CD4-positive, alpha-beta T cell treated with Interleukin-12 subunit alpha and Interleukin-12 subunit beta, for 1 hour (primary cell): ENCODE measurements at regions not wholly inside any gene's neighbourhood (a gene's known extent, or its start where the extent isn't known, plus 50 kb on each side); places are given as distances from the start of the nearest gene placed in this dataset.
"Not testable (repeated sequence)": the region's sequence is repeated elsewhere in the genome, so short reads cannot be mapped to it uniquely, and the experiment has no call there.

Experiments
- DNase-seq: peaks from one replicate; pipeline ENCODE4 v3.0.0-alpha.2; 2020

DNA sequence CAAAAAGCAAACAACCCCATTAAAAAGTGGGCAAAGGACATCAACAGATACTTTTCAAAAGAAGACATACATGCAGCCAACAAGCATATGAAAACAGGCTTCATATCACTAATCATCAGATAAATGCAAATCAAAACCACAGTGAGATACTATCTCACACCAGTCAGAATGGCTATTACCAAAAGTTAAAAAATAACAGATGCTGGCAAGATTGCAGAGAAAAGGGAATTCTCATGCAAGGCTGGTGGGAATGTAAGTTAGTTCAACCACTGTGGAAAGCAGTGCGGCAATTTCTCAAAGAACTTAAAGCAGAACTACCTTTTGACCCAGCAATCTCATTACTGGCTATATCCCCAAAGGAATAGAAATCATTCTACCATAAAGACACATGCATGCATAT lies 260.8 kb downstream of the C11orf87 start:
- DNase-seq = not testable (repeated sequence)

DNA sequence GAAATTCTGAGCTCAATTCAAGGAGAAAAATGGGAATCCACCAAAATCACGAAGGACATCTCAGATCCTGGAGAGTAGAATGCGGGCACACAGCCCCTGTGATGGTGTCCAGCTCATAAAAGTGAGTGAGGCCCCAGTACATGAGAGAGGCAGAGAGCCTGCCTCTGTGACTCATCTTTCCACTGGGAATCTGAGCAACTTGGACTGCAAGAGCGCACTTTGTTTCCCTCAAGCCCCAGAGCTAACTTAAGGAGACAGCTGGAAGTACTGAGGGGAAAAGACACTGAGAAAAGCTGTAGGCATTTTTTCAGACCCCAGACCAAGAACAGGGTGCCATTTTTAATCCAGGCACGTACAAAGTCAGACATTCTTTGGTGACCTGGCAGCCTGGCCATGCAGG lies 273.7 kb downstream of the C11orf87 start:
- no peak for DNase-seq

DNA sequence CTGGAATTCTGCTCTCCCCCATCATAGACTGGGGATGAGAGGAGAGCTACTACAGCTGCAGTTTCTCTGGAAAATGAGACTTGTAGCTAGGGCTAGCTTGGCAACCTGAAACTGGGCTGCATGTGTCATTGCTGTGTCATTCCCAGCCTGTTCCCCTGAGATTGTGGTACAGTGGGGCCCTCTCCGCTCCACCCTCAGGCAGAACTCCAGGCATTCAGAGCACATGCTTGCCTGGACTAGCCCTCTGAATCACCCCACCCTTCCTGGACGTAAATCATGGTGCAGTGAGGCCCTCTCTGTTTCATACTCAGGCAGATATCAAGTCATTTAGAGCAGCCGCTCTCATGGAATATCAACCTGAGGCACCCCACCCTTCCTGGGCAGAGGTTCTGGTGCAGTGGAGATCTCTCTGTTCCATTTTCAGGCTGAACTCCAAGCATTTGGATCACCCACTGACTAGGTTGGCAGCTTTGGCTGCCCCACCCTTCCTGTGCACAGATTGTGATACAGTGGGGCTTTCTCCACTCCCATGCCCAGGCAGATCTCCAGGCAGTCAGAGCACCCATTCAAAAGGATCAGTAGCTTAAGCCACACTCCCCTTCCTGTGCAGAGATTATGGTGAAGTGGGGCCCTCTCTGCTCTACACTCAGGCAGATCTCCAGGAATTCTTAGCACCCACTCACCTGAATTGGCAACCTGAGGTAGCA lies 274.4 kb downstream of the C11orf87 start:
- no peak for DNase-seq

DNA sequence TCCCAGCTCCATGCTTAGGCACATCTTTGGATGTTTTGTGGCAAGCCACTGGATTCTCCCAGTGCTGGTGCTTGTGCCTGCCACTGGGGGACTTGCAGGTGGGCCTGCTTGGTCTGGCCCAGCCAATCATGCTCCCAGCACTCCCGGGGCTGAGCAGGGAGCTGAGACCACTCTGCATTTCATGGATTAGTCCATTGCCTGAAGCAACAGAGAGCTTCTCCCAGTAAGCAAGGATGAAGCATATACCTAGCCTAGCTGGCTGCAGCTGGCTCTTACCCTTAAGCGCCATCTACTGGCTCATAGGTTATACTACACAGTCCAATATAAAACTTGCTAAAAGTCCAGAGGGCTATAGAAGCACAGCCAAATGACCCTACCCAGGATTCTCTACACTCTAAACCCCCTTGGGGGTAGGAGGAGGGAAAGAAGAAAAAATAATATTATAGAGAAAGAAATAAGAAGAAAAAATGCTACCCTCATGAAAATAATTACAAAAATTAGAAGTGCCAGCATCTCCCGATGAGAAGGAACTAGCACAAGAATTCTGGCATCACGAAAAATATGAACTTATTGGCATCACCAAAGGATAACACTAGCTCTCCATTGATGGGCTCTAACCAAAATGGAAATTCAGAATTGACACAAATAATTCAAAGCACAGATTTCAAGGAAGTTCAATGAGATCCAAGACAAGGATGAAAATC lies 275.3 kb downstream of the C11orf87 start:
- DNase-seq = peak; percentile 1

DNA sequence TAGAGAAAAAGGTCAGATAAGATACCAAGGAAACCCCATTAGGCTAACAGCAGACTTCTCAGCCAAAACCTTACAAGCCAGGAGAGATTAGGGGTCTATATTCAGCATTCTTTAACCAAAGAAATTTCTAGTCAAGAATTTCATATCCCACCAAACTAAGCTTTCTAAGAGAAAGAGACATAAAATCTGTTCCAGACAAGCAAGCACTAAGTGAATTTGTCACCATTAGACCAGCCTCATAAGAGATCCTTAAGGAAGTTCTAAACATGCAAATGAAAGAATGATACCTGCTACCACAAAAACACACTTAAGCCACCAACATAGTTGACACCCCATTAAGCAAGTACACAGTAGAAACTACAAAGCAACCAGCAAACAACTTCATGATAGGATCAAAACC lies 276.2 kb downstream of the C11orf87 start:
- no peak for DNase-seq

DNA sequence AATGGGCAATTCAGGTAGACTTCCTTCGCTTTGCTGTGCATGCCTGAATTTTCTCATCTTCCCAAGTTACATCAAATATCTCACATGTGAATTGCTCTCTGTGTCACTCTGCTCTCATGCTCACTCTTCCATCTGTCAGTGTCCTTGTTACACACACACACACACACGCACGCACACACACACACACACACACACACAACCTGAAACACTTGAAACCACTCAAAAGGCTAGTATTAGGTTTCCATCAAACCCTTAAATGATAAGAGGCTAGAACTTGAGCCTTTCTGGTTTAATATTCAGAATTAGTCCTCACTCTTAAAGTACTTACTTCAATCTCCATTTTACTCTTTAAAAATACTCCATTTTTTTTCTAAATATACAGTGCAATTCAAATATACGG lies 282.4 kb downstream of the C11orf87 start:
- DNase-seq = no peak

DNA sequence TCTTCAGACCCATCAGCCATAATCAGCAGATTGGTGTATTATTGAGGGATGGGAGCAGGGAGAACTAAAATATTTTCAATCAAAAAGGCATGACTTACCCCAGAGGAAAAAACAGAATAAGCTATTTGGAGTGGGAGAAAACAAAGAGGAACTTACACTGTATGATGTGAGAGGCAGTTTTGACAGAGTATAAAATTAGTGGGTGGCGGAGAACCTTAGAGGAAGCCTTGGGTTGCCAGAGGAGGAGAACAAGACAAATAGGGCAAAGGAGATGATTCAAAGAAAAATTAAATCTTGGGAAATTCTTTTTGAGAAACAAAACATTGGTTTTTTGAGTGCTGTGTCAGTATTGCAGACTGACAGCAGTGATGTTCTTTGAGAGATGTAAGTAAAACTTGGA lies 285.0 kb downstream of the C11orf87 start:
- DNase-seq = no peak

DNA sequence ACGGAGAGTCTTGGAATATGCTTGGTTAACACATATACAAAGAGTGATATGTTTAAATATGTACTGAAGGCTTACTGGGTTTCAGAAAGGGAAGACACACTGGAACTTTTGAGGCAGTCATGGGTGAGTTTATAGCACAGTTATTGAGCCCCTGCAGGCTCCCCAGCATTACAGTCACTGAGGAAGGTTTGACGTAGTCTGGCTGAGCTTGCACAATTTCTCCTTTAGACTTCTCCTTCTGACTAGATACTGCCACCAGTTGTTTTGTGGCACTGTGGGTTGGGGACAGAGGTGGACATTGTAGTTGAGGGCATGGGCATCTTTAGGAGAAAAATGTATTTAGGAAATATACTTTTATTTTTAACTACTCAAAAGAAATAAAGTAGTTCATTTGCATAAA lies 285.4 kb downstream of the C11orf87 start:
- no peak for DNase-seq

DNA sequence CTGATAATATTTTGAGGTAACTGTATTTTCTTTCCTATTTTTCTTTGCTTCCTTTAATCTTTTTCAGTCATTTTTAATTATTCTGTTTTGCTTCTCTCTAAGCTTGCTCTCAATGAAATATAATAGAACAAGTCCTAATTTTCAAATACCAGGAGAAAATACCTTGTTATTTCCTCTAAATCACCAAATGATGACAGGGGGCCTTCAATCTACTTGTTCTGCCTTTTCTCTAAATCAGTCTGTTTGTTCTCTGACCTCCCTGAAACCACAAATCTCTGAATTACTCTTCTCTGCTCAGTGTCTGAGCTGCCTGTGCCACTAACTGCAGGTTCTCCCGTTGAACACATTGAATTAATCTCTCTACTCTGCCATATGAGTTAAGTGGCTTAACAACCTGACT lies 286.2 kb downstream of the C11orf87 start:
- no peak for DNase-seq

DNA sequence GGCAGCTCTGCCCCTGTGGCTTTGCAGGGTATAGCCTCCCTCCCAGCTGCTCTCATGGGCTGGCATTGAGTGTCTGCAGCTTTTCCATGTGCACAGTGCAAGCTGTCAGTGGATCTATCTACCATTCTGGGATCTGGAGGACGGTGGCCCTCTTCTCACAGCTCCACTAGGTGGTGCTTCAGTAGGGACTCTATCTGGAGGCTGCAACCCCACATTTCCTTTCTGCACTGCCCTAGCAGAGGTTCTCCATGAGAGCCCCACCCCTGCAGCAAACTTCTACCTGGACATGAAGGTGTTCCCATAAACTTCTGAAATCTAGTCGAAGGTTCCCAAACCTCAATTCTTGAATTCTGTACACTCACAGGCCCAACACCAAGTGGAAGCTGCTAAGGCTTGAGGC lies 292.5 kb downstream of the C11orf87 start:
- DNase-seq = not testable (repeated sequence)

DNA sequence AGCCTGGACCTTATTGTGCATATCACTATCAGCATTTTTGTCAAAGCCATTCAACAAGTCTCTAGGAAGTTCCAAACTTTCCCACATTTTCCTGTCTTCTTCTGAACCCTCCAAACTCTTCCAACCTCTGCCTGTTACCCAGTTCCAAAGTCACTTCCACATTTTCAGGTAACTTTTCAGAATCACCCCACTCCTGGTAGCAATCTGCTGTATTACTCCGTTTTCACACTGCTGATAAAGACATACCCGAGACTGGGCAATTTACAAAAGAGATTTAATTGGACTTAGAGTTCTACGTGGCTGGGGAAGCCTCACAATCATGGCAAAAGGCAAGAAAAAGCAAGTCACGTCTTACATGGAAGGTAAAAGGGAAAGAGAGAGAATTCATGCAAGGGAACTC lies 293.4 kb downstream of the C11orf87 start:
- not testable (repeated sequence) for DNase-seq

DNA sequence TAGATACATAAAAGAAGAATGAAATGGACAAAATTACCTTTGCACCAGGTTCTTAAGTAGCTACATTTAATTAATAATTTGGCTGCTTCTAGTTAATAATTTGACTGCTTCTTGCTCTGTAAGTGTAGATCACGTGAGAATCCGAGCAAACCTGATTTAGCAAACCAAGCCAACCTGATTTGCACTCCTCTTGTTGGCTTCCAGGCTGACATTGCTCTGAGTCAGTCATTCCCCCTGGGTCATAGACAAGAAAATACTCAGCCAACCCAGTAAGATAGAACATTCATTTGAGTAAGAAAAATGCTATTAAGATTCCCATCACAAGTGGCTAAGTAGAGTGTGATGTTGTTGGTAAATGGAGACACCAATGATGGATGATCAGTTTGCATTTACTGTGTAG lies 304.1 kb downstream of the C11orf87 start:
- no peak for DNase-seq

DNA sequence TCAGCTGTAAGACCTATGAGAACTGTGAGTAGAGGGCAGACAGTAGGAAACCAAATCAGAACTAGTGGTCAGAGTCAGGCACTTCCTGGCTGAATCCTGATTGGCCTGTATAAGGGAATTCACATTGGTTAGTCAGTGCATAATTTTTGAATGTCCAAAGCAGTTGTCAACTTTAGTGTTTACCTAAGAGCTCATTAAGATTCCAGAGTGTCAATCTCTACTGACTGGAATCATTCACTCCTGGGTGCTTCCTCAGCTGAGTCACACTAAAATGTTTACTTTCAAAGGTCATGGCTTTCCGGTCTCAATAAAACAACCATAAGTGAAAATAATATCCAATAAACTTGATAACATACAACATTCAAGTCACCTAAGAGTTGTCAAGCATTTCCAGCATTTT lies 306.1 kb downstream of the C11orf87 start:
- DNase-seq = no peak

DNA sequence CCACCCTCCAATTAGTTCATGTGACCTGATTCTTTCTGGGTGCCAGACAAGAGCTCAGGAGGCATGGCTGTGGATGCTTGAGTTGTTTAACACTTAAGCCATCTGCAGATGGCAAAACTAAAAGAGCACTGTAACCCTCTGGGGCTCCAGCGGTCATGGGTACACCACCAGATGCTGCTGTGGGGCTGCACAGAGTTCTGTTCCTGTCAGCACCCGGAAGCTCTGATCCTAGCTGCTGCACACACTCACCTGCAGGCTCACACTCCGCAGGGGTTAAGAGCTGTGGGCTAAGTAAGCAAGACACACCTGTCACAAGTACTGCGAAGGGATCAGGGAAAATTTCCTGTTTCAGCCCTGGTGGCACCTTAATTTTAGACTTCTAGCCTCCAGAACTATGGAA lies 307.8 kb downstream of the C11orf87 start:
- no peak for DNase-seq

DNA sequence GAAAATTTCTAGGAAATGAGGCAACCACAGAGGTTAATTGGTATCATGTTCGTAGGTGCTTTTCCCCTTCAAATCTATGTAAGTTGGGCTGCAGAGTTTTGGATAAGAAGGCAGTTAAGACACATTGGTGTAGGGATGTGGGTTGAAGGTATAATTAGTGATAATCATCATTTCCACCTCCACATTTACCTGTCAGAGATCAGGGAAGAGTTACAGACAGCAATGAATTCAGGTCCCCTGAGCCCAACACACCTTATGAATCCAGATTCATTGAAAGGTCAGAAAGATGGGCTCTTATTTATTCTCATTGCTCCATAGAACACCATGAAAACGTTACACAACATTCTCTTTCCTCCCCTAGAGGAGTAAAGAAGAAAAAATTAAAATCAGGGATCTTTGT lies 308.7 kb downstream of the C11orf87 start:
- DNase-seq = no peak

DNA sequence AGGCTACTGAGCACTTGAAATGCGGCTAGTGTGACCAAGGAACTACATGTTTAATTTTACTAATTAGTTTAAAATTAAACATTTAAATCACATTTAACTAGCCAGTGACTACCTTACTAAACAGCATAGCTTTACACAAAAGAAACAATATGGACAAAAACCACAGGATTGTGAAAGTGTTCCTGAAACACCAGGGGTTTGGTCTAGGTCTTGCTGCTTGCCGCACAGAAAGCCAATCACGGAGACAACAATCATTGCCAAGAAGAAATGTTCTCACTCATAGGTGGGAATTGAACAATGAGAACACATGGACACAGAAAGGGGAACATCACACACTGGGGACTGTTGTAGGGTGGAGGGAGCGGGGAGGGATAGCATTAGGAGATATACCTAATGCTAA lies 309.5 kb downstream of the C11orf87 start:
- DNase-seq = no peak

DNA sequence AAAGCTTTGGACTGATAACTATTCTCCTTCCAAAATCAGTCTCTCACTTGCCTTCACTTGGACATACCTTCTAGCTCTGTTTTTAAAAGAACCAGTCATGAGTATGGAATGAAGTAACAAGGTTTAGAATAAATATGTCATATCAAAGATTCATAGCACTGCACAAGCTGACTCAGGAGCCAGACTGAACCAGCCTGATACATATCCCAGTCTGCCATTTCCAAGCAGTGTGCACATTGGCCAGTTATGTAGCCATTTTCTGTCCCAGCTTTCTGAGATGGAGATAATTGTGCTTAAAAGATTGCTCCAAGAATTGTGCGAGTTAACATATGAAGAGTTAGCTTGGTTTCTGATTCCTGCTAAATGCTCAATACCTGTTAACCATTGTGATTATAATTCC lies 311.3 kb downstream of the C11orf87 start:
- no peak for DNase-seq

DNA sequence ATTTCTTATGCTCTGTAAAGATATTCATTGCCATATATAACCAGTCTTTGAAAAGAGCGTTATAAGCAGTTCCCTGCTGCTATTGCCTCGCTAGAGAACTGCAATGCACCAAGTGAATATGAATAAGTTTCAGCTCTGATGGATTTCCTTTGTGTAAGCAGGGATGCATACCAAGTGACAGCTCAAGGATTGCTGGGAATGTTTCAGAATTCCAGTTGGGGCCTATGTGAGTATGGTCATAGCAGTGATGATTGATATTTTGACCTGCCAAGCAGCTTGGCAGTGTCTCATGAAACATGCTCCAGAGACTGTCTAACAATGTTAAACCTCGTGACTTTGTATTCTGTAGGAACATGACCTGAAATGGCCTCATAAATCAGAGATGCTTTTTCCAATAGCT lies 312.6 kb downstream of the C11orf87 start:
- DNase-seq = no peak

DNA sequence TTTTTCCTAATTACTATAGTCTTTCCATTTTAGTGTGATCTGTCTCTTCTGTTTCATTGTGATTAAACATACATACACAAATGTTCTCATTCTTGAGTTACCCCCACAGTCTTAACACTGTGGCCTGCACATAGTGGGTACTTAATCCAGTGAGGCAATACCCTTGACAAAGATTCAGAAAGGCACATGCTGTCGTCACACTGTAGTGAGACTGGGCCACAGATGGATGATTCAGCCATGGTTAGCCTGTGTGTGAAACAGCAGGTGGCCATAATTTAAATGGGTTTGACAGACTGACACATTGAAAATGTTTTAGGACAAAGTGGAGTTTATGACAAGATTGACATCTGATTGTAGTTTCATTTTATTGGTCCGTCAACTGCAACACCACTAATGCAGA lies 313.1 kb downstream of the C11orf87 start:
- no peak for DNase-seq

DNA sequence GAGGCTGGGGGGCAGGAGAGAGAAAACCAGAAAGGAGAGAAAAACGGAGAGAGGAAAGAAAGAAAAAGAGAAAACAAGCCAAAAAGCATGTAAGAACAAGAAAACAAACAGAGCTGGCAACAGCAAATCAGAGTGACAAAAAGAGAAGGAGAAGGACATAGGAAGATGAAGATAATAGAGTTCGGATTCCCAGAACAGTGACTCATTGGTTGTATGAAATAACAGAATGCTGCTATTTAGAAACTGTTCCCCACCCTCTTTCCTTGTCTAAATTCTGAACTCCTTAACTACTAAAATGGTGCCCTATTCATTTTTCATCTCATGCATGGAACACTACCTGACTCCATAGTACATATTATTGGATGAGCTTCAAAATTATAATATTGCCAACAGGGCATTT lies 317.4 kb downstream of the C11orf87 start:
- no peak for DNase-seq

DNA sequence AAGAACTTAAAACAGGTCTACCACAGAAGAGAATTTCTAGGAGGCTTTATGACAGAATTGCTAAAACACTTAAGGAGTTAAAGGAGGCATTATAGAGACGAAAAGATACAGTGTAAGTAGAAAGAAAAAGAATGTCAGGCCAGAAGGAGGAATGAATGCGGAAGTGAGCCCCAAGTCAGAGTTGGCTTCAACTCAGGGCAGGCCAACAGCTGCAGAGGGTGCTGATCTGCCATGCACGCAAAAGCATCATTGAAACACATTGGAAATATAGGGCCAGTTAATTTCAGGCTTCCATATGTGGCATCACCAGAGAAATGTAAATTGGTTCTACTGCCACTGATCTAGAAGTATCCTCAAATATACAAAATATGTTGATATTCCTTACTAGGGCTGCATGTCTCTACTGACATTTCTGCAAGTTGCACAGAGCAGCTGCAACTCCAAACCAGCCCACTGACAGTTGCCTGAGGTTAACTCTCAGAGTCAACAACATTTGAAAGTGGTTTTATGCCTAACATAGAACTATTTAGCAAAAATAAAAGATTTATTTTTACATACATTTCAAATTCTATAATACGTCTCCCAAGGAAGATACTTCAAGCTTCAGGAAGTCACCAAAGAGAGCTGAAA lies 324.1 kb downstream of the C11orf87 start:
- no peak for DNase-seq

DNA sequence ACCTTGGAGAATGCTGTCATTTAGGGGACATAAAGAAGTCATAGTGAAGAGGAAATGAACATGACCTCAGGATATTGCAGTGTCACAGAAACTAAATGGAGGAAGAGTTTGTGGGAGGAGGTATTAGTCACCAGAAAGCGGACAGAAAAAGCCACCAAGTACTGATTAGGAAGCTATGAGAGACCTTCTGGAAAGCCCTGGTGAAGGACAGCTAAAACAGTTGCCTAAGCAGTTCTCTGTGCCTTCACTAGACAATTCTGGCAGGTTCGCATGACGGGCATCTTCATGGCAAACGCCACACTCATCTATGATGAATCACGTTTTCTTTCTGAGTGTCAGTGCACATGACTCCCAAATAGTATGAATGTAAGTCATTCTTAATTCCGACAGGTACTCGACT lies 325.8 kb downstream of the C11orf87 start:
- DNase-seq = no peak

DNA sequence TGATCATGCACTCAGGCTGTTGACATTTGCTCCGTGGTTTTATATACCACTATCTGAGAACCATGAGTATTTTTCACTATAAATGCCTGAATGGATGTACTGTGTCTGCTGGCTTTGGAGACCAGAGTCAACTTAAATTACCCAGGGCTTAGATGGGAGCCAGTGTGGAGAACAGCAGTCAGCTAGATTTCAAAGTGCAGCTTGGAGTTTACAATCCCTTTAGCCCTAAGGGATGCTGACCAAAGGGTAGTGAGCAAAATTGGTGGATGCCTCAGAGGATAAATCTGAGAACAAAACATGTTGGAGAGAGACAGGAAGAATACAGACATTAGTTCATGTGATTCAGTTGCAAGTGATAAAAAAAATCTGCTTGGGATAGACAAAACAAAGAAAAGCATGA lies 327.5 kb downstream of the C11orf87 start:
- DNase-seq = no peak

DNA sequence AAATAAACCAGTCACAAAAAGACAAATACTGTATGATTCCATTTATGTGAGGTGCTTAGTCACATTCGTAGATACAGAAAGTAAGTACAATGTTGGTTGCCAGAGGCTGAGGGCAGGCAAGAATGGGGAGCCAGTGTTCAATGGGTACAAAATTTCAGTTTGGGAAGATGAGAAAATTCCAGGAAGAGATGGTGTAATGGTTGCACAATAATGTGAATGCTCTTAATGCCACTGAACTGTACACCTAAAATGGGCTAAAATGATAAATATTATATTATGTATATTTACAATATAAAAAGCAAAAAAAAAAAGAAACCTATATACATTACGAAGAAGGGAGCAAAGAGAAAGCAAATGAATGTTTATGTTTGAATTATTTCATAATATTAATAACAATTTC lies 329.0 kb downstream of the C11orf87 start:
- no peak for DNase-seq
